Epithelial cell of proximal tubule (primary cell): ENCODE measurements at regions not wholly inside any gene's neighbourhood (a gene's known extent, or its start where the extent isn't known, plus 50 kb on each side); places are given as distances from the start of the nearest gene placed in this dataset.
A peak's percentile ranks its signal among the peaks of the same experiment; 100 is the strongest.

Experiments
- DNase-seq: peaks from one replicate; pipeline ENCODE4 v3.0.0-alpha.2; 2011; ENCODE audit warnings: low read depth
- H3K4me3 ChIP-seq: 2 replicates; pipeline ENCODE4 v1.5.1; 2011; ENCODE audit warnings: low read depth, mild to moderate bottlenecking, low read length
- CTCF ChIP-seq: conservative IDR thresholded peaks from 2 replicates; pipeline ENCODE4 v1.5.1; 2012; ENCODE audit warnings: low read depth, mild to moderate bottlenecking, low read length

DNA sequence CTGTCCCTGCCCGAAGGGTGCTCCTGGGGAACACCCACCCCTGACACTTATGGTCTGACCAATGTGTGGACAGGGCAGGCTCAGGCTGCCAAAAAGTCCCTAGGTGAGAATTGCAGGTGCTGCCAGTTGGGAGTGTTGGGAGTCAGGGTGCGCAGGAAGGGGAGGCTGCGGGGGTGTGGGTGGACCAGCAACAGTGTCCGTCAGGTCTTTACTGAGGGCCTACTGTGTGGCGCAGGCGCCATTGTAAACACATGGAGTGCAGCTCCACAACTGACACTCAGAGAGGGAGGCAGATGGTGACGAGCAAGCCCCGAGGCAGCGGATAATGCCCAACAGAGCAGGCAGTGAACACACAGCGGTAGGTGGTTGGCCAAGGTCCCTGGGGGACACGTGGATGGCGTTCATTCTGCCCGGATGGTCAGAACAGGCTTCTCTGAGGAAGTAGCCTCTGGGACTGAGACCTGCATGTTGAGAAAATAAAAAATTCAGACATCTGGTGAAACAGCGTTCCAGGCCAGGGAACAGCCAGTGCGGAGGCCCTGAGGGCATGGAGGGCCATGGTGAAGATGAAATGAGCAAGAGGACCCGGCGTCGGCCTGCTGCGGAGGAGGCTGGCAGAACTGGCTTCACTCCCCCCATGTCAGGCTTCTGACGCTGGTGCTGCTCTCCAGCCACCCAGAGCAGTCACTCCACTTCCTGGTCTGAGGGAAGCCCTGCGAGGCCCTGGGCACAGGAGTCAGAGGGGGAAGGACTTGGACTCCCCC lies 136.2 kb upstream of the ZBTB40 start:
- no peak overlapping the region for H3K4me3 ChIP-seq
- TF ChIP-seq CTCF, result no peak
- no peak for DNase-seq

GRCh38 chr1:22317231-22317919 lies 134.3 kb upstream of the ZBTB40 start:
- H3K4me3 ChIP-seq, result no peak overlapping the region
- no peak for DNase-seq
- TF ChIP-seq CTCF, result peak; percentile 50

DNA sequence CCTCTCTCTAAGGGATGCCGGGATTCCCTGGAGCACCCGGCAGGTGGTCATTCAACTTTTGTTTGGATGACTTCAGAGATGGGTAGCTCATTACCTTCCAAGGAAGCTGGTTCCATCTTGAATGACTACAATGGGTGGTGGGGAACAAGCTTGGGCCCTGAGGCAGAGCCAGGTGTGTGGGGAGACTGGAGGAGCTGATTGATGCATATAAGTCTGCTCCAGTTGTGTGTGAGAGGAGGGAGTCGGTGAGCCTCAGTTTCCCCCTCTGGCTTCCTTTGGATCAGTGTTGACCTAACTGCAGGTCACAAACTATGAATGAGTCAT lies 133.8 kb upstream of the ZBTB40 start:
- no peak overlapping the region for H3K4me3 ChIP-seq
- DNase-seq, result no peak
- TF ChIP-seq CTCF, result no peak

DNA sequence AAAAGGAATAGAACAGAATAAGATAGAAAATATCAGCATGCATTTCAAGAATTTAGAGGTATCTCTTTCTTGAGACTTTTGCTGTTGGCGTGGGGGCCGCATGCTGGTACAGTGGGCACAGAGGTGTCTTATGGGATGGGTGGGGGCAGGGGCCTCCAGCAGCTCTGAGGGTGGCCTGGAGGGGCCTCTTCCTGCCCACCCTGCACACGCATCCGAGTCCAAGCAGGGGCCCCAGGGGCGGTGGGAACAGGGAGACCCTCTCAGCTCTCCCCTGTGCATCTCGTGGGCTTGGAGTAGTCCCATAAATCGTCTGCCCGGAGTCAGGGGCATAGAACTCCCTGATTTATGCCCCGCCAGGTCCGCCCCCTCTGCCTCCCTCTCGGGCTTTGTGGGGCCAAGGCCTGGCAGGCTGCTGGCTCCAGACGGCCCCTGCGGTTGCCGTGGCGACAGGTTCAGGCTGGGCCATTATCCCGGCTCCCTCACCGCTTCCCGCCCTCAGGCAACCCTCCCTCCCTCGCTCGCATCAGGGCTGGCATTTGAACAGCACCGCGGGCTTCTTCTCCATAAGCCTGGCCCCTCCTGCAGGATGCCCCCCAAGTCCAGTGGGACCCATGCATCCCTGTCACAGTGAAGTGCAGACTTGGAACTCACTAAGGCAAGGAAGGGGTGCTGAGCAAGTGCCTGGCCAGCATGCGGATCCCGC lies 133.2 kb upstream of the ZBTB40 start:
- DNase-seq, result no peak
- H3K4me3 ChIP-seq, result no peak overlapping the region
- no peak for TF ChIP-seq CTCF

DNA sequence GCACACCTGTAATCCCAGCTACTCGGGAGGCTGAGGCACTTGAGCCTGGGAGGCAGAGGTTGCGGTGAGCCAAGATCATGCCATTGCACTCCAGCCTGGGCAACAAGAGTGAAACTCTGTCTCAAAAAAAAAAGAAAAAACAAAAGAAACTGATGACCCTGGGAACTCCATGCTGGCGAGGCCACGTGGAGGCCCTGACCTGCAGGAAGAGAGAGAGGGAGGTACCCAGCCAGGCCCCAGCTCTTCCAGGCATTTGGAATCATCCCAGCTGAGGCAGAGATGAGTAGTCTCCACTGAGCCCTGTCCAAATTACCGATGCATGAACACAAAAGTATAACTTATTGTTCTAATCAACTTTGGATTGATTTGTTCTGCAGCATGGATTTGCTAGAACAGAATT lies 132.0 kb upstream of the ZBTB40 start:
- TF ChIP-seq CTCF, result no peak
- DNase-seq, result no peak
- no peak overlapping the region for H3K4me3 ChIP-seq

DNA sequence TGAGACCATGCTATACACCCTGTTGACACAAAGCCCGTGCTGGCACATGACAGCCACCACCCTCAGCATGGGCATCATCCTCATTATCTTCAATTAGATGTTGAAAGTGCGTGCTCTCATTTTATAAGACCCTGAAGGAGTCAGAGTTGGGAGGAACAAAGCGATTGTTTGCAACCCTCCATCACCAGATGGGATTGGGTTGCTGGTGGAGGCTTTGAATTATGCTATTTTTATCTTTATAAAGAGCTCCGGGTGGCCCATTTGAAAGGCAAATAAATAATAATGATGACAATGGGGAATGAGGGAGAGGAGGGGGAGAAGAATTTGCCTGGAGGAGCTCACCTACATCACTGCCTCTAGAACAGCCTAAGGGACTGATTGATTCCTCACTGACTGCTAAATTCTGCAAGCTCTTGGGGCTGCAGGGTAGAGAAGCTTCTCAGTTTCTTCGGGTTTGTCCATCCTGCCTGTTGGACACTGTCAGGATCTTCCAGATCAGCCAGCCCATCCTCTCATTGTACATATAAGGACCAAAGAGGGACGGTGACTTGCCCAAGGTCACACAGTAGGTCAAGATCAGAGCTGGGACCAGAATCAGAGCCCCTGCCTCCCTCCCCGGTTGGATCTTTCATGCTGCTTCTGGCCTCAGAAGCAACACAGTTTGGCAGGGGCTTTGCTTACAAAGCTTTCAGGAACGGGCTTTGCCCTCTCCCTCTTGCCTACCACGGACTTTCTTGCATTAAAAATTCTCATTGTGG lies 130.9 kb upstream of the ZBTB40 start:
- DNase-seq, result no peak
- no peak for TF ChIP-seq CTCF
- no peak overlapping the region for H3K4me3 ChIP-seq
